Psoas muscle (tissue), 7 donors: ENCODE measurements at regions not wholly inside any gene's neighbourhood (a gene's known extent, or its start where the extent isn't known, plus 50 kb on each side); places are given as distances from the start of the nearest gene placed in this dataset.

Experiments
- ATAC-seq, 4 donors: fragments of 200-7000 bp; cut with Tn5 transposase; one replicate each; pipeline ENCODE4 v1.9.1; 2020; ENCODE audit warnings: moderate library complexity in 3 of 4, mild to moderate bottlenecking in 2 of 4
- DNase-seq, 2 donors: peaks; one replicate each; pipeline ENCODE4 v3.0.0-alpha.2; 2020
- H3K27ac ChIP-seq: fragments of 200-600 bp; one replicate; pipeline ENCODE4 v1.8.0; 2022
- H3K27me3 ChIP-seq, 3 donors: fragments of 200-600 bp in 1 of 3; one replicate each; pipeline versions ENCODE4 v1.6.1 to v1.8.0; 2013 to 2022; ENCODE audit warnings: low read length in 2 of 3, mild to moderate bottlenecking in 2 of 3, moderate library complexity in 1 of 3; ENCODE audit not compliant: insufficient read depth in 3 of 3
- H3K36me3 ChIP-seq, 2 donors: fragments of 200-600 bp in 1 of 2; one replicate each; pipeline versions ENCODE4 v1.6.1 to v1.8.0; 2013 to 2022; ENCODE audit warnings: low read depth in 1 of 2, mild to moderate bottlenecking in 1 of 2, moderate library complexity in 1 of 2; ENCODE audit not compliant: insufficient read depth in 1 of 2
- H3K4me1 ChIP-seq: fragments of 200-600 bp; one replicate; pipeline ENCODE4 v1.8.0; 2022
- H3K4me3 ChIP-seq: fragments of 200-600 bp; one replicate; pipeline ENCODE4 v1.8.0; 2022; ENCODE audit warnings: mild to moderate bottlenecking
- H3K9me3 ChIP-seq: fragments of 200-600 bp; one replicate; pipeline ENCODE4 v1.8.0; 2022
- CTCF ChIP-seq: fragments of 200-600 bp; IDR thresholded peaks from one replicate; pipeline ENCODE4 v1.8.0; 2022; ENCODE audit warnings: antibody characterized with exemption
- WGBS, 3 donors: extraction: QIAGEN DNeasy Blood & Tissue Kit; methylation state at CpG; one replicate each; pipeline versions ENCODE4 v1.1.6 to v1.1.7; 2013; 5-methylcytosine and 5-hydroxymethylcytosine counted together
- intact Hi-C, 2 donors: fragments of 100-400 bp; cut with DNase I; formaldehyde crosslinking; loops; one replicate each; pipeline versions ENCODE4 v1.11.0 to v1.14.2; 2022
- donor health status: healthy with polysubstance abuse.
- donor health status: DM: no; HTN: no; CAD: no; lungs with moderate emphysema.
- donor health status: Bipolar disorder and iron deficiency.
- donor health status: healthy.
- donor health status: DM: yes; HTN: yes; CAD: no.
- donor health status: DM: no; HTN: no; CAD: no.
- donor health status: DM: yes; HTN: yes; CAD: no.

DNA sequence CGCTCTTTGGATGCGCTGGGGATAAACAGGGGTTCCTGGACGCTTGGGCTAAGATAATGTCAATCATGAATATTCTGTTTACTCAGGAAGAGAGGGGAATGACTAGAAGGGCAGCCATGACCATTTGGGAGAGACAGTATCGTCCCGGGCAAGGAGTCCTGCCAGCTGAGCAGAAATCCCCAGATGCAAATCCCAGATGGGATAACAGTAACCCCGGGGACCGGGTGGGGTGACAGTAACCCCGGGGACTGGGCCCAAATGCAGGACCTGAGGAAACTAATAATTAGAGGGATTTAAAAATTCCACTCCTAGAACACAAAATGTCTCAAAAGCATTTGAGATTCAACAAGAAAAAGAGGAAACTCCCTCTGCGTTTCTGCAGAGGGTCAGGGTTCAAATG is 189.0 kb upstream of the PPP1R26 start:
- TF ChIP-seq CTCF, result no peak
- intact Hi-C loops, result no loop called here
- peaks cover 0 to 16% (median 0%) of the 10 kb centered on the region in 3 donors for H3K27me3 ChIP-seq
- no peaks in the 10 kb centered on the region for H3K36me3 ChIP-seq
- no peak for ATAC-seq
- DNase-seq, result peak in 1 of 2 donors; percentile 4
- 64 to 74% (median 68%) methylated on average over 9 of the region's 9 CpGs for WGBS, 3 donors
- no peak overlapping the region for H3K27ac ChIP-seq
- H3K4me3 ChIP-seq, result no peak overlapping the region
- no peaks in the 10 kb centered on the region for H3K9me3 ChIP-seq
- H3K4me1 ChIP-seq, result no peaks in the 10 kb centered on the region

DNA sequence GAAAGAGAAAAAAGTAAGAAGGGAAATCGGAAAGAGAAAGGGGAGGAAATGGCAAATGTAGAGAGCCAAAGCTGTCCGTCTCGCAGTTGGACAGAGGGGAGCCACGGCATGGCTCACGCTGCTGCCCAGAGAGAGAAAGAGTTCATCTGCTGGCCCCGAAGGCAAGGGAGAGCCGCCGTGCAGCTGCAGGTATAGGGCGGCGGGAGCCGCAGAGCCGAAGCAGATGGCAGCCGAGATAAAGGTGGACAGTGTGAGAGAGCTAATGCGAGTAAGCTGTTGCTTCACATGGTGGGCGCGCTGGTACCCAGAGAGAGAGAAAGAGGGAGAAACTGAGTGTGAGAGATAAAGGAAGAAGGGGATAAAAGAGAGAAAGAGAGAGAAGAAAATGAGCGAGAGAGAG is 188.4 kb upstream of the PPP1R26 start:
- intact Hi-C loops, result no loop called here
- Histone ChIP-seq H3K4me3 (no peak overlapping the region), H3K27ac (no peak overlapping the region), H3K27me3 (peaks cover 0 to 16% (median 0%) of the 10 kb centered on the region in 3 donors), H3K36me3 (no peaks in the 10 kb centered on the region), H3K4me1 (no peaks in the 10 kb centered on the region), H3K9me3 (no peaks in the 10 kb centered on the region)
- DNase-seq, result peak in 1 of 2 donors; percentile 26
- 71 to 88% (median 76%) methylated on average over 17 of the region's 17 CpGs for WGBS, 3 donors
- no peak for ATAC-seq
- no peak for TF ChIP-seq CTCF

DNA sequence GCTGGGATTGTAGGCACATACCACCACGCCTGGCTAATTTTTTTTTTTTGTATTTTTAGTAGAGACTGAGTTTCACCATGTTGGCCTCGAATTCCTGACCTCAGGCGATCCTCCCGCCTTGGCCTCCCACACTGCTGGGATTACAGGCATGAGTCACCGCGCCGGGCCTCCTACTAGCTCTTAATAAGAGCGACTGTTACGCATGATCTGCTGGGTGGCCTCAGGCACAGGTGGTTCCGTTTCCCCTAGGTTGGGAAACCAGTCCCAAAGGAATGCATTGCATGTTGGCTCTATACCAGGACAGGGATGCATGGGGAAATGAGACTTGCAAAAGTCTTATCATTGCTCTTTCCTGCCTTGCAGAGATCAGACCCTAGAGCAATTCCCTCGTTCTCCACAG is 184.7 kb upstream of the PPP1R26 start:
- intact Hi-C loops, result no loop called here
- no peak for ATAC-seq
- Histone ChIP-seq H3K4me3 (no peak overlapping the region), H3K36me3 (no peaks in the 10 kb centered on the region), H3K9me3 (no peaks in the 10 kb centered on the region), H3K4me1 (no peaks in the 10 kb centered on the region), H3K27me3 (peaks cover 0 to 20% (median 4%) of the 10 kb centered on the region in 3 donors), H3K27ac (no peak overlapping the region)
- TF ChIP-seq CTCF, result no peak
- DNase-seq, result no peak
- 62 to 71% (median 67%) methylated on average over 11 of the region's 11 CpGs for WGBS, 3 donors

- 80 to 86% (median 85%) methylated on average over 11 of the region's 11 CpGs for WGBS, 3 donors
- ATAC-seq, result no peak
- intact Hi-C loops, result no loop called here
These were observed 183.9 kb upstream of the PPP1R26 start for GRCh38 chr9:135295551-135296300.

More at GRCh38 chr9:135295551-135296300, 183.9 kb upstream of the PPP1R26 start:
- Histone ChIP-seq H3K27ac (no peak overlapping the region), H3K9me3 (no peaks in the 10 kb centered on the region), H3K4me1 (no peaks in the 10 kb centered on the region), H3K27me3 (peaks cover 0 to 29% (median 6%) of the 10 kb centered on the region in 3 donors), H3K4me3 (no peak overlapping the region), H3K36me3 (no peaks in the 10 kb centered on the region)
- no peak for DNase-seq
- no peak for TF ChIP-seq CTCF
